ENCODE measurements at regions not wholly inside any gene's neighbourhood (a gene's known extent, or its start where the extent isn't known, plus 50 kb on each side); places are given as distances from the start of the nearest gene placed in this dataset.
A peak's percentile ranks its signal among the peaks of the same experiment; 100 is the strongest.

DNA sequence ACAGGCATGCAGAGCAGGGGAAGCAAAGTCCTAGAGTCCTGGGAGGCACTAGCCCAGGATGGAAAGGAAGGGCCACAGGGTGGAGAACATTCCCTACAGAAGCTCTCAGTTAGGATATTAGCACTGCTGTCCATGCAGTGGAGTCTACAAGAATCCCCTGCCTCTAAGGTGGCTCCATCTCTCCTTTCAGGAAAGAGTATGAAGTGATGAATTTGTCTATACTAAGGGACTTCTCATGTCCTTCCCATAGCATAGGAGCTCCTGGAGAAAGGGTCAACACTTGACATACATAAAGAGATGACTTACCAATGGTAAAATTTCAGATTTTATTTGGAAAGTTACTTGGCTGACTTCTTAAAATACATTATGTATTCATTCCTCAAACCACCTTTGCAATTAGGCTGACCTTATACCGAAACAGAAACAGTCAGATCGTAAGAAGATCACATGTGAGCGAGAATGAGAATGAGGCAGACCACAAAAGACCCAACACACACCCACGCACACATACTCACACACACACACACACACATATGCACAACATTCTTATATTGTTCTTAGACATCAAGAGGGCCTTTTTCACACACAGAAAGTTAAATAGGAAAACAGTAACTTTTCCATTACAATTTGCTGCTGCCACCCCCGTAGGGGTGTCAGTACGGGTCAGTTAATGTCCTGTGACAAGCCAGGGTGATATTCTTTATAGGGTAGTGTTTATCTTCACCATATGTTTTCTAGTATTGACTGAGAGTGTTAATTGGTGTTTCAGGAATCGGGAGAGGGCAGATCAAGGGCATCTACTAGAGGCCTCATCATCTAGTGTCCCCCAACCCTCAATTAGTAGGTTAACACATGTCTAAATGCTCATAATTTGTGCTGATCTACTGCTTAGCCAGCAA, 159.4 kb downstream of the FAXC start:
- DNase-seq (no peak), ATAC-seq (ENCODE audit: low FRiP score in 2 of 2) (no peak)
- no peaks in the 10 kb centered on the region for H3K4me1 ChIP-seq
- H3K27ac ChIP-seq: no peak overlapping the region
- no peaks in the 10 kb centered on the region for H3K36me3 ChIP-seq
- no peak overlapping the region for H3K4me3 ChIP-seq
- H3K9me3 ChIP-seq: no peaks in the 10 kb centered on the region
- 71 to 78% methylated on average over 7 of the region's 7 CpGs for WGBS, 2 donors
- H3K27me3 ChIP-seq: no peaks in the 10 kb centered on the region
- TF ChIP-seq CTCF (IDR thresholded peaks at IDR 0.05) (no peak), POLR2AphosphoS5 (IDR thresholded peaks at IDR 0.05) (no peak), POLR2A (IDR thresholded peaks at IDR 0.05) (no peak), EP300 (IDR thresholded peaks at IDR 0.05) (no peak)

GRCh38 chr6:99187429-99187828, 162.0 kb downstream of the FAXC start:
- 63 to 74% methylated on average over 2 of the region's 2 CpGs for WGBS, 2 donors
- H3K27me3 ChIP-seq: no peaks in the 10 kb centered on the region
- no peaks in the 10 kb centered on the region for H3K9me3 ChIP-seq
- no peak for TF ChIP-seq EP300 (IDR thresholded peaks at IDR 0.05)
- TF ChIP-seq POLR2AphosphoS5 (IDR thresholded peaks at IDR 0.05): no peak
- no peak for TF ChIP-seq CTCF (IDR thresholded peaks at IDR 0.05)
- TF ChIP-seq POLR2A (IDR thresholded peaks at IDR 0.05): no peak
- ATAC-seq (ENCODE audit: low FRiP score in 2 of 2): peak in 1 of 2 donors; percentile 42
- H3K36me3 ChIP-seq: no peaks in the 10 kb centered on the region
- no peak for DNase-seq
- H3K27ac ChIP-seq: no peak overlapping the region
- H3K4me3 ChIP-seq: no peak overlapping the region
- H3K4me1 ChIP-seq: no peaks in the 10 kb centered on the region

DNA sequence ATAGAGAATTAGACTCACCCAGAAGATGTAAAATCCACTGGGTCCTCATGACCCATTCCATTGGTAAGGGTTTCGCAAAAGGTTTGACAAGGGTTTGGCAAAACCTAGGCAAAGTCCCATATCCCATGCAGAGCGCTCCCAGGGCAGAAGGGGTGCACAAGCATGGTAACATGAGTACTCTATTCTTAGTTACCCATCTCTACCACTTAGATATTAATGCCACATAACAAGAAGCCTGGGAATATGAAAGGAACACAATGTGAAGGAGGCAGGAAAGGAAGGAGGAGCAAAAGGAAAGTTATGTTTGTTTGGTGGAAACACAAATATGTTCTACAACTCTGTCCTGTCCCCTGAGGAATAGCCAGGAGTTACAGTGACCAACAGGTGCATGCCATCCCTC, 163.1 kb downstream of the FAXC start:
- 89 to 97% methylated on average over 2 of the region's 2 CpGs for WGBS, 2 donors
- H3K27ac ChIP-seq: no peak overlapping the region
- no peaks in the 10 kb centered on the region for H3K4me1 ChIP-seq
- no peaks in the 10 kb centered on the region for H3K9me3 ChIP-seq
- TF ChIP-seq CTCF (IDR thresholded peaks at IDR 0.05) (no peak), POLR2AphosphoS5 (IDR thresholded peaks at IDR 0.05) (no peak), POLR2A (IDR thresholded peaks at IDR 0.05) (no peak), EP300 (IDR thresholded peaks at IDR 0.05) (no peak)
- no peaks in the 10 kb centered on the region for H3K27me3 ChIP-seq
- DNase-seq: no peak
- H3K36me3 ChIP-seq: no peaks in the 10 kb centered on the region
- no peak for ATAC-seq (ENCODE audit: low FRiP score in 2 of 2)
- H3K4me3 ChIP-seq: no peak overlapping the region

- peaks cover 0 to under 1% (median 0%) of the 10 kb centered on the region in 4 donors for H3K9me3 ChIP-seq
- ATAC-seq (ENCODE audit: low FRiP score in 2 of 2): no peak
- no peaks in the 10 kb centered on the region for H3K4me1 ChIP-seq
- no peak for DNase-seq
- TF ChIP-seq EP300 (IDR thresholded peaks at IDR 0.05): no peak
- no peak for TF ChIP-seq POLR2A (IDR thresholded peaks at IDR 0.05)
- no peak for TF ChIP-seq CTCF (IDR thresholded peaks at IDR 0.05)
- no peak for TF ChIP-seq POLR2AphosphoS5 (IDR thresholded peaks at IDR 0.05)
- WGBS, 2 donors: 84% methylated on average over 5 of the region's 5 CpGs
- H3K36me3 ChIP-seq: no peaks in the 10 kb centered on the region
- H3K4me3 ChIP-seq: no peak overlapping the region
- no peaks in the 10 kb centered on the region for H3K27me3 ChIP-seq
- H3K27ac ChIP-seq: no peak overlapping the region
These were observed 163.9 kb downstream of the FAXC start for GRCh38 chr6:99185525-99185924.

- no peak for ATAC-seq (ENCODE audit: low FRiP score in 2 of 2)
- 24 to 35% methylated on average over 2 of the region's 2 CpGs for WGBS, 2 donors
- no peaks in the 10 kb centered on the region for H3K36me3 ChIP-seq
- no peaks in the 10 kb centered on the region for H3K27me3 ChIP-seq
- no peak for DNase-seq
- peaks cover 0 to 7% (median 3%) of the 10 kb centered on the region in 4 donors for H3K9me3 ChIP-seq
- no peak for TF ChIP-seq POLR2AphosphoS5 (IDR thresholded peaks at IDR 0.05)
- TF ChIP-seq CTCF (IDR thresholded peaks at IDR 0.05): no peak
- TF ChIP-seq EP300 (IDR thresholded peaks at IDR 0.05): no peak
- no peak for TF ChIP-seq POLR2A (IDR thresholded peaks at IDR 0.05)
- H3K27ac ChIP-seq: no peak overlapping the region
- H3K4me3 ChIP-seq: no peak overlapping the region
- H3K4me1 ChIP-seq: no peaks in the 10 kb centered on the region
These were observed 164.8 kb downstream of the FAXC start for GRCh38 chr6:99184696-99185095.
